GM19397 (cell line): ENCODE measurements at regions not wholly inside any gene's neighbourhood (a gene's known extent, or its start where the extent isn't known, plus 50 kb on each side); places are given as distances from the start of the nearest gene placed in this dataset.

Experiments
- ATAC-seq: cut with Tn5 transposase; IDR thresholded peaks from one replicate; pipeline ENCODE4 v1.9.1; 2021; ENCODE audit warnings: mild to moderate bottlenecking, moderate library complexity; ENCODE audit not compliant: unreplicated experiment

- no peak for ATAC-seq
Measured at GRCh38 chr21:31503939-31504338, 155.6 kb upstream of the SOD1 start.

GRCh38 chr21:31503467-31503866 is 156.0 kb upstream of the SOD1 start:
- ATAC-seq, result no peak

DNA sequence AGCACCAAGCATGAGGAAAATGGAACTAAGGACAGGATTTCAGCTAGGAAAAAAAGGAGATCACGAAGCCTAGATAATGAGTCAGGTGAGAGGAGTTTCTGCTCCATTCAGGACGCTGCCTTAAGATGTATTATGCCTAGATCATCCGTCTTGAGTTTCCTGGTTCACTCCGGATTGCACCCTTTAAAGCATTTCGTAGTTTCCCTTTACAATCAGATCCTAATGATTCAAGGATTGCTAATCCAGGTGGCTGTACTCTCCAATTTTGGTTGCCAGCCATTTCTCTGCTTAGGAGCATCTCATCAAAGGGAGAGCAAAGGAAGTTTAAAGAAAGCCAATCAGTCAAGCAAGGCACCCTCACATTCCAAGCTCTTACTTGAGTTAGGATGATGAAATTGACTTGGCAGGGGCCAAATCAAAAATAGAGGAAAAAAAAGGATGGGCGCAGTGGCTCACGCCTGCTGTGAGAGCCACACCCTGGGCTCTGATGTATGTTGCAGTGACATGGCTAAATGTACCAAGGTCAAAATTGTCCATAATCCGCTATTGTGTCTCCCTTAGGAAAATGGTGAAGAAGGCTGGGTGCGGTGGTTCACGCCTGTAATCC is 156.9 kb upstream of the SOD1 start:
- no peak for ATAC-seq

DNA sequence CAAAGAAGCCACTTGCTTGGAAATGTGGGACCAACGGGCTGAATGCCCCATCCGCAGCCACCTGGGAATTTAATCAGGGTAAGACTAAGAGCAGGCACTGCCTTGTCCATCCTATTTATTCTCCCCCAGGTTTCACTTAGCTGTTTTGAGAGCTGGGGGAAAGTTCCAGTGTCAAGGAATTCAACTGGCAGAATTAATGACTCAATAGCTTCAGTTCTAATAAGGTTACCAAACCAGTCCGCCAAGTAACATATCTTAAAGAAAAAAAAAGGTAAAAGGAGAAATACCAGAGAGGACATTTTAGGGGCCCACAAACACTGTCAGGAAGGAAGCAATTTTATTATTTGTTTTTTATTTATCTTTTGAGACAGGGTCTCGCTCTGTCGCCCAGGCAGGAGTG is 157.6 kb upstream of the SOD1 start:
- ATAC-seq, result no peak

DNA sequence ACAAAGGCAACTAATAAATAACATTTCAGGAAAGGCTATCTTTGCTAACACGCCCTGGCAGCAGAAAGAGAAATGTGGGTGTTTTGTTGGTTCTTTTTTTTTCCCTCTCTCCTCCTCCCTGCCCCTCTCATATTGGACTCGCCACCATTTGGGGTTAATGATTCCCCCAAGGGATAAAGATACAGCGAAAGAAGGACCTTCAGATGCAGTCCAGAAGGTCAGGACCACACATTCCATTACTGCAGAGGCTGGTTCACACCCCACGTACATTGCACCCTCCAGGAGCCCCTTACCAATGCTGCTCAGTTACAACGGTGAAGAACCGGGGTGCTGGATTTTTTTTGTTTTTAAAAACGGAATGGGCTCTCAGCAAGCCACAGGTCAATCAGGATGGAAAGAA is 156.9 kb upstream of the TIAM1 start:
- no peak for ATAC-seq

- no peak for ATAC-seq
Measured at GRCh38 chr21:31500071-31500470, 156.0 kb upstream of the TIAM1 start.

DNA sequence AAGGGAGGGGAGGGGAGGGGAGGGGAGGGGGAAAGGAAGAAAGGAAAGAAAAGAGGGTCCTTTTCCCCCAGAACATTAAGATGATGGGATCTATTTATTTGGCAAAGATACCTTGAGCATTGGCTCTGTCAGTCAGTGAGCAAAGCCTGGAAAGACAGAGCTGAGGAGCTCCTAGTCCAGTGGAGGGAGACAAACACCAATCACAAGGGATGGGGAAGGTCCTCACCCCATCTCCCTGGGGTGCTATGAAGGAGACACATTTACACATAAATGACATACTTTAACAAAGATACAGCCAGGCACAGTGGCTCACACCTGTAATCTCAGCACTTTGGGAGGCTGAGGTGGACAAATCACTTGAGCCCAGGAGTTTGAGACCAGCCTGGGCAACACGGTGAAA is 154.9 kb upstream of the TIAM1 start:
- ATAC-seq, result no peak

- no peak for ATAC-seq
Measured at GRCh38 chr21:31497914-31498313, 153.9 kb upstream of the TIAM1 start.

DNA sequence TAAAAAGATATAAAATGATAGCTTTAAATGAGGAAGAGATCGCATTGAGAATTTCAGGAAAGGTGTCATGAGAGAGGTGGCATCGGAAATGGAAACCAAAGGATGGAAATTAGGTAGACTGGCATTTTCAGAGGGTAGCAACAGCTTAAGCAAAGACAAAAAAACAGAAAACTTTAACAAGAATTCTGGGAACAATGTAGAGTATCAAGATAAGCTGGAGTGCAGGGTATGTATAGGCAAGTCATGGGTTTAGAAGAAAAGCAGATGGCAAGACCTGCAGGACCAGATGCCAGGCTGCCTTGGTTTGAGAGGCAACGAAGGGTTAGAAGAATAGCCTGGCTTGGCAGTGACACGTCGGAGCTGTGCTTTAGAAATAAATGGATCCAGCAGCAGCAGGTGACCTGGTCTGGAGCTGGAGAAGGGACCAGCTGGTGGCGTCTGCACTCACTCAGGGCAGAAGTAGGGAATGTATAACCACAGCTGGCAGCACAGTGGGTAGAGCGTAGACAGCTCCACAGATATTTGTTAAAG is 149.4 kb upstream of the TIAM1 start:
- no peak for ATAC-seq

GRCh38 chr21:31491617-31492016 is 147.6 kb upstream of the TIAM1 start:
- no peak for ATAC-seq

- no peak for ATAC-seq
Measured at GRCh38 chr21:31490443-31490842, 146.4 kb upstream of the TIAM1 start.

GRCh38 chr21:31489726-31490125 is 145.7 kb upstream of the TIAM1 start:
- no peak for ATAC-seq

- no peak for ATAC-seq
Measured at GRCh38 chr21:31489014-31489413, 145.0 kb upstream of the TIAM1 start.

GRCh38 chr21:31484219-31484618 is 140.2 kb upstream of the TIAM1 start:
- ATAC-seq, result no peak

DNA sequence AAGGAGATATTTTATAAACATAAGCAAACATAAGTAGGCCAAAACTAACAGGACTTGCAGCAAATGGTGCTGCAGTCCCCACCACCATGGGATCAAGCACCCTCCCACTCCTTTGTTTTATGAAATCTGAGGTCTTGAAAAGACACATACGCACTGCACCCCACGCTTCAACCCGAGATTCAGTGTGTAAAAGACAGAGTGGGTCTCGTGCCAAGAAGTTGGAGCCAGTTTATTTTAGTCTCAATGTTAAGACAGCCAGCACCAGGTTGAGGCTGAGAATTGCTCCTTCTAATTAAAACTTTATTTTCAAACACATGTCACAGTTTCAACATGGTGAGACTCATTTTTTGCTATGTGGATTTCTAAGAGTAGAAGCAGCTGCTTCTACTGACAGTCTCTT is 139.1 kb upstream of the TIAM1 start:
- no peak for ATAC-seq

DNA sequence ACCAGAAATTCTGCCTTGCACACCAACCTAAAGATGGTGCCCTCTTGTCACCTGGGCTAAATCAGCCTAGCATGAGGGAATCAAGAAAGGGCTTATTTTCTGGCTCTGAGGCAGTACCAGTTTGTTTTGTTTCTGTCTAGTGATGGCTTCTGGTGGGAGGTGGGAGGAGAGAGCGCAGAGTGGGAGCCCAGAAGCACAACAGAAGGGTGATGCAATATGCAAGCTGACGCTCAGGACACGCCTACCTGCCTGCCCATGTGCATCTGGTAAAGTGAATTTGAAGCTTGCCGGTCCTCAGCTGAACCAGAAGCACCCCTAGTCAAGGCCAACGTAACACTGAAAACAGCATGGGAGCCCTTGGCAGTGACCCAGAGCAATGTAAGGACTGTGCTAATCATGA is 138.4 kb upstream of the TIAM1 start:
- no peak for ATAC-seq

GRCh38 chr21:31480228-31480627 is 136.2 kb upstream of the TIAM1 start:
- ATAC-seq, result no peak

DNA sequence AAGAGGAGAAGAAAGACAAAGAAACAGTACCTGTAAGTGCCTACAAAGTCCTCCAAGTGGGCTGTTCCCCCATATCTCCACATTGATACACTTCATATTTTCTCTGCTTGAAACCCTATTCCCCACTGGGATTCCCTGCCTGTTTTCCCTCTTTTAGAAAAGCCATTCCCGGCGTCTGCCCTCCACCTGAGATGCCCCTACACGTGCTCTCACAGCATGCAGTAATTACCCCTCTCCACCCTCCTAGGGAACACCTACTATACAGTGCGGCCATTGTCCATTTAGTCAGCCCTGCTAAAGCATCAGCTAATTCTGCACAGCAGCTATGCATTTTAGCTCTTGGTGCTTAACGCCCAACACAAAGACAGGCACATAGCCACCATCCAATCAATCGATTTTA is 135.7 kb upstream of the TIAM1 start:
- ATAC-seq, result no peak

DNA sequence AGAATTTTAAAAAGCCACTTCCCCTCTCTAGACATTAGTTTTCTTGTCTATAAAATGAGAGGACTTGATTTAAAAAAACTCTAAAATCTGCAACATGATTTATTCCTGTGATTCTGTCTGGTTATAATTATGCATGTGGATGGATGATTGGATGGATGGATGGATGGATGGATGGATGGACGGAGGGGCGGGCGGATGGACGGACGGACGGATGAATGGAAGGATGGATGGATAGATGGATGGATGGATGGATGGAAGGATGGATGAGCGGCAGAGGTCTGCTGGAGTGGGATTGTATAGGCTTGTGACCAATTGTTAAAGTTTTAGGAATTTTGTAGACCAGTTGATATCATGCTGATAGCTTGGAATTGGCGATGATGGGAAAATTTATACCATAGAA is 135.2 kb upstream of the TIAM1 start:
- no peak for ATAC-seq

DNA sequence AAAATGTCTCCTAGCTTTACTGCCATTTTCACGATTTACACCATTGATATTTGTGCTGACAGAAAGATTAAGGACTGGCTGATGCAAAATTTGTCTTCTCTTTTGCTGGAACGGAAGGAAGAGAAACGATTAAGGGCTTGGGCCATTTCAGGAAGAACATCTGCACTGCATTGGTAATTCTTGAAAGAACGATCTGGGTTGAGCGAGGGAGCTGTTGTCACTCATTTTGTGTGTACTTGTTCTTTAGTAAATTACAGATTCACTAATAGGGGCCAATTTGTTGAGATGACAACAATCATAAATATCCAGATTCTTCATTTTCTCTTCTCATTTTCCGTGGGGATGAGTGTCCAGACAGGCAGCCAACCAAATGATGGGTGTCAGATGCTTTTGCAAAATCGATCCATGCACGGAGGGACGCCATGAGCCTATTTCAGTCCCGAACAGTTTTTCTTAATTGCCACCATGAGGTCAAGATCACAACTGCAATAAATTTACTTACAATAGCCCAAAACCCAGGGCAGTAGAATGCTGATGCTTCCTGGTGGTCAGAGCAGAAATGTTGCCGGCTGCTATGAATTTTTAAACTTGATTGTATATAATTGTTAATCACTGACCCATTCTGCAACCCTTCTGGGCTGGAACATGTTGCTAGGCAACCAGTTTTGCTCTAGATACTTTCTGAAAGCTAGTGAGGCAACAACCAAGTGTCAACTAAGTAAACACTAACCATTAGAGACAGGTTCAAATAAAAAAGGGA is 132.4 kb upstream of the TIAM1 start:
- no peak for ATAC-seq

- ATAC-seq, result no peak
Measured at GRCh38 chr21:31475223-31475622, 131.2 kb upstream of the TIAM1 start.

DNA sequence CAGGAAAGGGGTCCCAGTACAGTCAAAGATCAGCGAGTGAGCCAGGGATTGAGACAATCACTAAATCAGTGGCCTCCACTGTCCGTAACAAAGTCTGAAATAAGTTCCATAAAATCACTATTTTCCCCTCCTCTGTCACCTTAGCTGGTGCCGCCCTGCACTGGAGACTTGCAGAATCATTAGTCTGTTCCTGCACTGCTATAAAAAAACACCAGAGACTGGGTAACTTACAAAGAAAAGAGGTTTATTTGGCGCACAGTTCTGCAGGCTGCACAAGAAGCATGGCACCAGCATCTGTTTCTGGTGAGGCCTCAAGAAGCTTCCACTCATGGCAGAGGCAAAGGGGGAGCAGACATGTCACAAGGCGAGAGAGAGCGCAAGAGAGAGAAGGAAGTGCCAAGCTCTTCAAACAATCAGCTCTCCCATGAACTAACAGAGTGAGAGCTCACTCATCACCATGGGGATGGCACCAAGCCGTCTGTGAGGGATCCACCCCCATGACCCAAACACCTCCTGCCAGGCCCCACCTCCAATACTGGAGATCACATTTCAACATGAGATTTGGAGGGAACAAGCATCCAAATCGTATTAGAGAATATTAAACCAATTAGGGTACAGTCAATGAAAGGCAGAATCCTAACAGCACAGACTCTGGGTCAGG is 129.8 kb upstream of the TIAM1 start:
- no peak for ATAC-seq
